Activated T-helper 17 cell treated with anti-CD3 and anti-CD28 coated beads, Interleukin-2, amount 50 U/mL, for 72 hours (primary cell): ENCODE measurements at regions not wholly inside any gene's neighbourhood (a gene's known extent, or its start where the extent isn't known, plus 50 kb on each side); places are given as distances from the start of the nearest gene placed in this dataset.

Experiments used
- ATAC-seq: fragments of 150-1000 bp; cut with Tn5 transposase; replicated peaks from 2 replicates; pipeline ENCODE4 v1.10.0; 2021; ENCODE audit warnings: mild to moderate bottlenecking, moderate library complexity
- H3K27ac Mint-ChIP-seq: one replicate; pipeline ENCODE4 v1.8.0; 2022; ENCODE audit warnings: mixed read lengths
- H3K27me3 Mint-ChIP-seq: one replicate; pipeline ENCODE4 v1.8.0; 2022; ENCODE audit warnings: mixed read lengths
- H3K36me3 Mint-ChIP-seq: one replicate; pipeline ENCODE4 v1.8.0; 2022; ENCODE audit warnings: low read depth, mild to moderate bottlenecking, mixed read lengths
- H3K4me1 Mint-ChIP-seq: one replicate; pipeline ENCODE4 v1.8.0; 2022; ENCODE audit warnings: mixed read lengths
- H3K4me3 Mint-ChIP-seq: one replicate; pipeline ENCODE4 v1.8.0; 2022; ENCODE audit warnings: mild to moderate bottlenecking, mixed read lengths
- H3K9me3 Mint-ChIP-seq: one replicate; pipeline ENCODE4 v1.8.0; 2022; ENCODE audit warnings: mixed read lengths

- Mint-ChIP-seq H3K27me3 (peaks cover 16% of the 10 kb centered on the region), H3K9me3 (peaks cover 3% of the 10 kb centered on the region), H3K4me3 (no peak overlapping the region), H3K27ac (no peak overlapping the region), H3K4me1 (no peaks in the 10 kb centered on the region), H3K36me3 (no peaks in the 10 kb centered on the region)
- ATAC-seq: no peak
Measured at GRCh38 chr10:81026591-81026990, 488.9 kb downstream of the SH2D4B start.

- Mint-ChIP-seq H3K9me3 (peaks cover 3% of the 10 kb centered on the region), H3K36me3 (no peaks in the 10 kb centered on the region), H3K4me3 (no peak overlapping the region), H3K27ac (no peak overlapping the region), H3K4me1 (no peaks in the 10 kb centered on the region), H3K27me3 (peaks cover 13% of the 10 kb centered on the region)
- no peak for ATAC-seq
Measured at GRCh38 chr10:81027223-81027622, 489.5 kb downstream of the SH2D4B start.

- no peak for ATAC-seq
- H3K4me3 Mint-ChIP-seq: no peak overlapping the region
- peaks cover 3% of the 10 kb centered on the region for H3K9me3 Mint-ChIP-seq
- no peaks in the 10 kb centered on the region for H3K4me1 Mint-ChIP-seq
- no peaks in the 10 kb centered on the region for H3K36me3 Mint-ChIP-seq
- no peak overlapping the region for H3K27ac Mint-ChIP-seq
- peaks cover 13% of the 10 kb centered on the region for H3K27me3 Mint-ChIP-seq
Measured at GRCh38 chr10:81027706-81028105, 490.0 kb downstream of the SH2D4B start.

GRCh38 chr10:81031774-81032173 lies 494.1 kb downstream of the SH2D4B start:
- no peak overlapping the region for H3K27ac Mint-ChIP-seq
- no peak for ATAC-seq
- H3K27me3 Mint-ChIP-seq: peaks cover 10% of the 10 kb centered on the region
- no peak overlapping the region for H3K4me3 Mint-ChIP-seq
- H3K36me3 Mint-ChIP-seq: no peaks in the 10 kb centered on the region
- no peaks in the 10 kb centered on the region for H3K4me1 Mint-ChIP-seq
- H3K9me3 Mint-ChIP-seq: peaks cover 3% of the 10 kb centered on the region

GRCh38 chr10:81034383-81034782 lies 496.7 kb downstream of the SH2D4B start:
- Mint-ChIP-seq H3K4me1 (no peaks in the 10 kb centered on the region), H3K36me3 (no peaks in the 10 kb centered on the region), H3K4me3 (no peak overlapping the region), H3K9me3 (no peaks in the 10 kb centered on the region), H3K27ac (no peak overlapping the region), H3K27me3 (peaks cover 6% of the 10 kb centered on the region)
- ATAC-seq: no peak

GRCh38 chr10:81036257-81036656 lies 498.6 kb downstream of the SH2D4B start:
- H3K4me3 Mint-ChIP-seq: no peak overlapping the region
- H3K9me3 Mint-ChIP-seq: no peaks in the 10 kb centered on the region
- H3K4me1 Mint-ChIP-seq: no peaks in the 10 kb centered on the region
- H3K27me3 Mint-ChIP-seq: no peaks in the 10 kb centered on the region
- no peak for ATAC-seq
- H3K36me3 Mint-ChIP-seq: no peaks in the 10 kb centered on the region
- H3K27ac Mint-ChIP-seq: no peak overlapping the region

GRCh38 chr10:81040031-81040430 lies 502.3 kb downstream of the SH2D4B start:
- no peaks in the 10 kb centered on the region for H3K9me3 Mint-ChIP-seq
- H3K4me3 Mint-ChIP-seq: no peak overlapping the region
- no peak for ATAC-seq
- no peaks in the 10 kb centered on the region for H3K36me3 Mint-ChIP-seq
- no peaks in the 10 kb centered on the region for H3K4me1 Mint-ChIP-seq
- H3K27ac Mint-ChIP-seq: no peak overlapping the region
- no peaks in the 10 kb centered on the region for H3K27me3 Mint-ChIP-seq

- Mint-ChIP-seq H3K4me3 (no peak overlapping the region), H3K27ac (no peak overlapping the region), H3K36me3 (no peaks in the 10 kb centered on the region), H3K9me3 (no peaks in the 10 kb centered on the region), H3K27me3 (peaks cover 4% of the 10 kb centered on the region), H3K4me1 (no peaks in the 10 kb centered on the region)
- no peak for ATAC-seq
Measured at GRCh38 chr10:81040940-81041339, 503.2 kb downstream of the SH2D4B start.

GRCh38 chr10:81042647-81043046 lies 504.9 kb downstream of the SH2D4B start:
- peaks cover 7% of the 10 kb centered on the region for H3K27me3 Mint-ChIP-seq
- no peaks in the 10 kb centered on the region for H3K36me3 Mint-ChIP-seq
- no peak overlapping the region for H3K27ac Mint-ChIP-seq
- no peak for ATAC-seq
- H3K9me3 Mint-ChIP-seq: no peaks in the 10 kb centered on the region
- H3K4me1 Mint-ChIP-seq: no peaks in the 10 kb centered on the region
- H3K4me3 Mint-ChIP-seq: no peak overlapping the region

GRCh38 chr10:81065474-81065873 lies 527.8 kb downstream of the SH2D4B start:
- H3K4me1 Mint-ChIP-seq: no peaks in the 10 kb centered on the region
- H3K9me3 Mint-ChIP-seq: no peaks in the 10 kb centered on the region
- no peak overlapping the region for H3K27ac Mint-ChIP-seq
- H3K4me3 Mint-ChIP-seq: no peak overlapping the region
- no peaks in the 10 kb centered on the region for H3K36me3 Mint-ChIP-seq
- no peaks in the 10 kb centered on the region for H3K27me3 Mint-ChIP-seq
- ATAC-seq: no peak

GRCh38 chr10:81068460-81068859 lies 530.8 kb downstream of the SH2D4B start:
- no peak for ATAC-seq
- no peak overlapping the region for H3K4me3 Mint-ChIP-seq
- no peaks in the 10 kb centered on the region for H3K4me1 Mint-ChIP-seq
- no peaks in the 10 kb centered on the region for H3K9me3 Mint-ChIP-seq
- H3K36me3 Mint-ChIP-seq: no peaks in the 10 kb centered on the region
- H3K27me3 Mint-ChIP-seq: no peaks in the 10 kb centered on the region
- no peak overlapping the region for H3K27ac Mint-ChIP-seq

- Mint-ChIP-seq H3K36me3 (no peaks in the 10 kb centered on the region), H3K9me3 (no peaks in the 10 kb centered on the region), H3K27me3 (no peaks in the 10 kb centered on the region), H3K4me1 (no peaks in the 10 kb centered on the region), H3K27ac (no peak overlapping the region), H3K4me3 (no peak overlapping the region)
- ATAC-seq: no peak
Measured at GRCh38 chr10:81071087-81071796, 533.5 kb downstream of the SH2D4B start.

GRCh38 chr10:81073155-81073554 lies 535.5 kb downstream of the SH2D4B start:
- no peak overlapping the region for H3K27ac Mint-ChIP-seq
- no peaks in the 10 kb centered on the region for H3K36me3 Mint-ChIP-seq
- H3K4me1 Mint-ChIP-seq: no peaks in the 10 kb centered on the region
- no peak for ATAC-seq
- no peak overlapping the region for H3K4me3 Mint-ChIP-seq
- H3K9me3 Mint-ChIP-seq: peaks cover 3% of the 10 kb centered on the region
- H3K27me3 Mint-ChIP-seq: no peaks in the 10 kb centered on the region

GRCh38 chr10:81081887-81082620 lies 544.4 kb downstream of the SH2D4B start:
- no peak for ATAC-seq
- H3K9me3 Mint-ChIP-seq: peaks cover 3% of the 10 kb centered on the region
- no peaks in the 10 kb centered on the region for H3K36me3 Mint-ChIP-seq
- H3K27ac Mint-ChIP-seq: no peak overlapping the region
- H3K4me3 Mint-ChIP-seq: no peak overlapping the region
- no peaks in the 10 kb centered on the region for H3K4me1 Mint-ChIP-seq
- H3K27me3 Mint-ChIP-seq: no peaks in the 10 kb centered on the region

GRCh38 chr10:81082621-81083376 lies 545.1 kb downstream of the SH2D4B start:
- no peak overlapping the region for H3K4me3 Mint-ChIP-seq
- H3K27me3 Mint-ChIP-seq: no peaks in the 10 kb centered on the region
- H3K9me3 Mint-ChIP-seq: peaks cover 3% of the 10 kb centered on the region
- ATAC-seq: no peak
- H3K4me1 Mint-ChIP-seq: no peaks in the 10 kb centered on the region
- H3K27ac Mint-ChIP-seq: no peak overlapping the region
- no peaks in the 10 kb centered on the region for H3K36me3 Mint-ChIP-seq
